GM21529 (cell line): ENCODE measurements at regions not wholly inside any gene's neighbourhood (a gene's known extent, or its start where the extent isn't known, plus 50 kb on each side); places are given as distances from the start of the nearest gene placed in this dataset.
"Not testable (repeated sequence)": the region's sequence is repeated elsewhere in the genome, so short reads cannot be mapped to it uniquely, and the experiment has no call there.

ENCODE experiments used
- ATAC-seq: cut with Tn5 transposase; IDR thresholded peaks from one replicate; pipeline ENCODE4 v1.9.1; 2021; ENCODE audit not compliant: unreplicated experiment

GRCh38 chr4:84379917-84380641, 119.0 kb downstream of the NKX6-1 start:
- no peak for ATAC-seq

- ATAC-seq: no peak
Observed at GRCh38 chr4:84378983-84379382, 120.1 kb downstream of the NKX6-1 start.

- ATAC-seq: no peak
Observed at GRCh38 chr4:84378356-84378755, 120.7 kb downstream of the NKX6-1 start.

GRCh38 chr4:84366907-84367306, 132.2 kb downstream of the NKX6-1 start:
- ATAC-seq: no peak

GRCh38 chr4:84366161-84366560, 132.9 kb downstream of the NKX6-1 start:
- ATAC-seq: no peak

- ATAC-seq: no peak
Observed at GRCh38 chr4:84362896-84363655, 136.0 kb downstream of the NKX6-1 start.

- no peak for ATAC-seq
Observed at GRCh38 chr4:84342161-84342560, 156.9 kb downstream of the NKX6-1 start.

GRCh38 chr4:84341559-84341958, 157.5 kb downstream of the NKX6-1 start:
- ATAC-seq: no peak

GRCh38 chr4:84338367-84338766, 160.7 kb downstream of the NKX6-1 start:
- ATAC-seq: no peak

- ATAC-seq: no peak
Observed at GRCh38 chr4:84336964-84337705, 162.0 kb downstream of the NKX6-1 start.

- no peak for ATAC-seq
Observed at GRCh38 chr4:84327526-84327925, 171.6 kb downstream of the NKX6-1 start.

GRCh38 chr4:84325625-84326024, 173.5 kb downstream of the NKX6-1 start:
- ATAC-seq: no peak

GRCh38 chr4:84324303-84325245, 174.5 kb downstream of the NKX6-1 start:
- ATAC-seq: no peak

GRCh38 chr4:84319124-84319523, 180.0 kb downstream of the NKX6-1 start:
- ATAC-seq: no peak

GRCh38 chr4:84317513-84317912, 181.6 kb downstream of the NKX6-1 start:
- no peak for ATAC-seq

GRCh38 chr4:84312426-84313012, 186.6 kb downstream of the NKX6-1 start:
- ATAC-seq: no peak

- no peak for ATAC-seq
Observed at GRCh38 chr4:84309191-84309590, 189.9 kb downstream of the NKX6-1 start.

GRCh38 chr4:84298719-84299254, 200.3 kb downstream of the NKX6-1 start:
- ATAC-seq: not testable (repeated sequence)

- ATAC-seq: no peak
Observed at GRCh38 chr4:84298023-84298718, 200.9 kb downstream of the NKX6-1 start.
